CD8-positive, alpha-beta memory T cell (primary cell): ENCODE measurements at regions not wholly inside any gene's neighbourhood (a gene's known extent, or its start where the extent isn't known, plus 50 kb on each side); places are given as distances from the start of the nearest gene placed in this dataset.

Experiments used
- CTCF ChIA-PET: fragments of 350-600 bp; sonication (Branson Sonifier 250); formaldehyde crosslinking; loops from one replicate; lab custom pipeline; 2021; ENCODE audit warnings: antibody characterized with exemption; lab: Charles Lee
- POLR2A ChIA-PET: fragments of 350-600 bp; sonication (Branson Sonifier 250); formaldehyde crosslinking; loops from one replicate; lab custom pipeline; 2021; ENCODE audit warnings: antibody characterized with exemption; lab: Charles Lee
- DNase-seq, 5 donors: peaks; one replicate each; pipeline versions ENCODE4 v3.0.0 to v3.0.0-alpha.2; 2020 to 2022; ENCODE audit warnings: mixed read lengths in 1 of 5
- H3K27ac ChIP-seq: one replicate; pipeline ENCODE4 v1.7.0; 2013; ENCODE audit warnings: low read depth, mild to moderate bottlenecking, low read length, moderate library complexity
- H3K27me3 ChIP-seq: 2 replicates; pipeline ENCODE4 v1.7.0; 2013; ENCODE audit warnings: low read length, mild to moderate bottlenecking; ENCODE audit not compliant: insufficient read depth, poor library complexity, severe bottlenecking
- H3K36me3 ChIP-seq: 2 replicates; pipeline ENCODE4 v1.7.0; 2013; ENCODE audit warnings: mild to moderate bottlenecking, low read length, moderate library complexity; ENCODE audit not compliant: insufficient read depth
- H3K4me1 ChIP-seq: 2 replicates; pipeline ENCODE4 v1.7.0; 2013; ENCODE audit warnings: mild to moderate bottlenecking, low read length, moderate library complexity; ENCODE audit not compliant: insufficient read depth
- H3K4me3 ChIP-seq: 2 replicates; pipeline ENCODE4 v1.7.0; 2013; ENCODE audit warnings: mild to moderate bottlenecking, low read length
- H3K9me3 ChIP-seq: 2 replicates; pipeline ENCODE4 v1.7.0; 2013; ENCODE audit warnings: mild to moderate bottlenecking, low read length
- H3K27ac Mint-ChIP-seq, 8 donors: one replicate each; pipeline ENCODE4 v1.8.0; 2020 to 2021; ENCODE audit warnings: mixed read lengths in 8 of 8, mild to moderate bottlenecking in 6 of 8, inconsistent platforms in 3 of 8, moderate library complexity in 3 of 8
- H3K27me3 Mint-ChIP-seq, 2 donors: one replicate each; pipeline ENCODE4 v1.8.0; 2020 to 2021; ENCODE audit warnings: mixed read lengths in 2 of 2, mild to moderate bottlenecking in 1 of 2, moderate library complexity in 1 of 2
- H3K36me3 Mint-ChIP-seq, 3 donors: one replicate each; pipeline ENCODE4 v1.8.0; 2020 to 2021; ENCODE audit warnings: mixed read lengths in 3 of 3, inconsistent platforms in 1 of 3, mild to moderate bottlenecking in 1 of 3
- H3K4me1 Mint-ChIP-seq, 3 donors: one replicate each; pipeline ENCODE4 v1.8.0; 2020 to 2021; ENCODE audit warnings: mixed read lengths in 3 of 3, inconsistent platforms in 1 of 3, mild to moderate bottlenecking in 1 of 3
- H3K4me3 Mint-ChIP-seq, 7 donors: one replicate each; pipeline ENCODE4 v1.8.0; 2020 to 2021; ENCODE audit warnings: mixed read lengths in 7 of 7, mild to moderate bottlenecking in 6 of 7, moderate library complexity in 4 of 7, inconsistent platforms in 2 of 7
- H3K9me3 Mint-ChIP-seq, 5 donors: one replicate each; pipeline ENCODE4 v1.8.0; 2020 to 2022; ENCODE audit warnings: mixed read lengths in 5 of 5, mild to moderate bottlenecking in 3 of 5, moderate library complexity in 2 of 5, inconsistent platforms in 1 of 5

GRCh38 chr21:36237441-36237840 lies 80.8 kb downstream of the DOP1B start:
- Histone ChIP-seq H3K4me3 (no peak overlapping the region), H3K9me3 (no peaks in the 10 kb centered on the region), H3K27me3 (no peaks in the 10 kb centered on the region), H3K4me1 (no peaks in the 10 kb centered on the region), H3K36me3 (peaks cover 9% of the 10 kb centered on the region), H3K27ac (no peak overlapping the region)
- Mint-ChIP-seq H3K4me1 (peaks cover 7 to 14% (median 13%) of the 10 kb centered on the region in 3 donors), H3K27ac (no peak overlapping the region), H3K4me3 (no peak overlapping the region), H3K36me3 (peaks cover 3 to 52% (median 17%) of the 10 kb centered on the region in 3 donors), H3K9me3 (no peaks in the 10 kb centered on the region), H3K27me3 (no peaks in the 10 kb centered on the region)
- CTCF ChIA-PET = no interaction called here
- DNase-seq = no peak
- POLR2A ChIA-PET = no interaction called here

- H3K4me3 ChIP-seq = no peak overlapping the region
- ChIA-PET POLR2A (no interaction called here), CTCF (no interaction called here)
- peaks cover 4% of the 10 kb centered on the region for H3K36me3 ChIP-seq
- DNase-seq = no peak
- Mint-ChIP-seq H3K27ac (no peak overlapping the region), H3K27me3 (no peaks in the 10 kb centered on the region), H3K9me3 (no peaks in the 10 kb centered on the region), H3K4me3 (peak overlapping the region in 1 of 7 donors; percentile 6), H3K36me3 (peaks cover 0 to 47% (median 13%) of the 10 kb centered on the region in 3 donors), H3K4me1 (peaks cover 0 to 2% (median under 1%) of the 10 kb centered on the region in 3 donors)
- no peaks in the 10 kb centered on the region for H3K27me3 ChIP-seq
- no peaks in the 10 kb centered on the region for H3K9me3 ChIP-seq
- no peak overlapping the region for H3K27ac ChIP-seq
- no peaks in the 10 kb centered on the region for H3K4me1 ChIP-seq
Measured at GRCh38 chr21:36239585-36239984, 80.4 kb upstream of the MORC3 start.

- no peaks in the 10 kb centered on the region for H3K4me1 ChIP-seq
- POLR2A ChIA-PET = no interaction called here
- no peaks in the 10 kb centered on the region for H3K9me3 ChIP-seq
- peaks cover 0 to 2% (median 0%) of the 10 kb centered on the region in 3 donors for H3K4me1 Mint-ChIP-seq
- no peak for DNase-seq
- no peaks in the 10 kb centered on the region for H3K9me3 Mint-ChIP-seq
- H3K36me3 Mint-ChIP-seq = peaks cover 0 to 61% (median 19%) of the 10 kb centered on the region in 3 donors
- H3K4me3 ChIP-seq = no peak overlapping the region
- H3K27ac Mint-ChIP-seq = peak overlapping the region in 2 of 8 donors; percentile 54 to 83
- CTCF ChIA-PET = interaction anchor here (1.5 kb wide), 1 partner anchor 100 kb away, joined by 3 read pairs; no protein-coding TSS in a partner anchor
- no peak overlapping the region for H3K27ac ChIP-seq
- peaks cover 13% of the 10 kb centered on the region for H3K36me3 ChIP-seq
- no peaks in the 10 kb centered on the region for H3K27me3 Mint-ChIP-seq
- no peak overlapping the region for H3K4me3 Mint-ChIP-seq
- no peaks in the 10 kb centered on the region for H3K27me3 ChIP-seq
Measured at GRCh38 chr21:36241717-36242116, 78.3 kb upstream of the MORC3 start.

GRCh38 chr21:36245115-36245514 lies 74.9 kb upstream of the MORC3 start:
- POLR2A ChIA-PET = interaction anchor here (0.9 kb wide), 1 partner anchor 9 kb away, joined by 3 read pairs; no protein-coding TSS in a partner anchor
- Histone ChIP-seq H3K9me3 (no peaks in the 10 kb centered on the region), H3K4me3 (no peak overlapping the region), H3K27me3 (no peaks in the 10 kb centered on the region), H3K36me3 (peaks cover 10% of the 10 kb centered on the region), H3K27ac (no peak overlapping the region), H3K4me1 (no peaks in the 10 kb centered on the region)
- CTCF ChIA-PET = interaction anchor here (1.3 to 1.6 kb wide), 2 partner anchors 12 to 81 kb away, joined by 3 to 4 read pairs; no protein-coding TSS in a partner anchor
- Mint-ChIP-seq H3K27ac (no peak overlapping the region), H3K27me3 (no peaks in the 10 kb centered on the region), H3K36me3 (peaks cover 5 to 64% (median 33%) of the 10 kb centered on the region in 3 donors), H3K4me3 (no peak overlapping the region), H3K9me3 (no peaks in the 10 kb centered on the region), H3K4me1 (peaks cover 0 to 2% (median 0%) of the 10 kb centered on the region in 3 donors)
- no peak for DNase-seq

- Mint-ChIP-seq H3K9me3 (no peaks in the 10 kb centered on the region), H3K4me3 (no peak overlapping the region), H3K27ac (peak overlapping the region in 1 of 8 donors; percentile 29), H3K36me3 (peaks cover 5 to 66% (median 34%) of the 10 kb centered on the region in 3 donors), H3K4me1 (peaks cover 0 to 2% (median 0%) of the 10 kb centered on the region in 3 donors), H3K27me3 (no peaks in the 10 kb centered on the region)
- no peak for DNase-seq
- H3K27me3 ChIP-seq = no peaks in the 10 kb centered on the region
- ChIA-PET CTCF (interaction anchor here (1.3 to 1.6 kb wide), 2 partner anchors 11 to 81 kb away, joined by 3 to 4 read pairs; no protein-coding TSS in a partner anchor), POLR2A (interaction anchor here (0.9 kb wide), 1 partner anchor 8 kb away, joined by 3 read pairs; no protein-coding TSS in a partner anchor)
- H3K27ac ChIP-seq = no peak overlapping the region
- no peaks in the 10 kb centered on the region for H3K9me3 ChIP-seq
- H3K36me3 ChIP-seq = peaks cover 13% of the 10 kb centered on the region
- H3K4me1 ChIP-seq = no peaks in the 10 kb centered on the region
- H3K4me3 ChIP-seq = no peak overlapping the region
Measured at GRCh38 chr21:36245649-36246048, 74.3 kb upstream of the MORC3 start.

- H3K4me3 ChIP-seq = no peak overlapping the region
- H3K9me3 Mint-ChIP-seq = no peaks in the 10 kb centered on the region
- H3K27ac ChIP-seq = no peak overlapping the region
- no peaks in the 10 kb centered on the region for H3K27me3 ChIP-seq
- POLR2A ChIA-PET = no interaction called here
- H3K27me3 Mint-ChIP-seq = no peaks in the 10 kb centered on the region
- H3K4me1 ChIP-seq = no peaks in the 10 kb centered on the region
- no peak overlapping the region for H3K27ac Mint-ChIP-seq
- no peak for DNase-seq
- CTCF ChIA-PET = interaction anchor here (1.3 to 1.6 kb wide), 2 partner anchors 11 to 82 kb away, joined by 3 to 4 read pairs; no protein-coding TSS in a partner anchor
- peaks cover 0 to 2% (median 0%) of the 10 kb centered on the region in 3 donors for H3K4me1 Mint-ChIP-seq
- H3K36me3 ChIP-seq = peaks cover 13% of the 10 kb centered on the region
- H3K4me3 Mint-ChIP-seq = no peak overlapping the region
- H3K9me3 ChIP-seq = no peaks in the 10 kb centered on the region
- peaks cover 10 to 70% (median 39%) of the 10 kb centered on the region in 3 donors for H3K36me3 Mint-ChIP-seq
Measured at GRCh38 chr21:36246080-36246631, 73.8 kb upstream of the MORC3 start.

- DNase-seq = no peak
- Histone ChIP-seq H3K36me3 (peaks cover 13% of the 10 kb centered on the region), H3K27ac (no peak overlapping the region), H3K4me1 (no peaks in the 10 kb centered on the region), H3K27me3 (no peaks in the 10 kb centered on the region), H3K9me3 (no peaks in the 10 kb centered on the region), H3K4me3 (no peak overlapping the region)
- Mint-ChIP-seq H3K9me3 (no peaks in the 10 kb centered on the region), H3K27ac (no peak overlapping the region), H3K36me3 (peaks cover 11 to 76% (median 39%) of the 10 kb centered on the region in 3 donors), H3K4me3 (no peak overlapping the region), H3K4me1 (peaks cover 0 to 2% (median 0%) of the 10 kb centered on the region in 3 donors), H3K27me3 (no peaks in the 10 kb centered on the region)
- POLR2A ChIA-PET = no interaction called here
- CTCF ChIA-PET = interaction anchor here (1.8 kb wide), 1 partner anchor 12 kb away, joined by 6 read pairs; no protein-coding TSS in a partner anchor
Measured at GRCh38 chr21:36247316-36248010, 72.5 kb upstream of the MORC3 start.
